Fibroblast of lung (primary cell): ENCODE measurements at regions not wholly inside any gene's neighbourhood (a gene's known extent, or its start where the extent isn't known, plus 50 kb on each side); places are given as distances from the start of the nearest gene placed in this dataset.

Experiments used
- DNase-seq, 2 donors: peaks; one replicate each; pipeline versions ENCODE4 v3.0.0 to v3.0.0-alpha.2; 2010; ENCODE audit warnings: low read depth in 2 of 2
- H2AFZ ChIP-seq: 2 replicates; pipeline ENCODE4 v1.5.1; 2012; ENCODE audit warnings: low read length, control low read depth, inconsistent platforms
- H3K27ac ChIP-seq: 2 replicates; pipeline ENCODE4 v1.5.1; 2011; ENCODE audit warnings: low read length, control low read depth; ENCODE audit not compliant: insufficient read depth
- H3K27me3 ChIP-seq: 2 replicates; pipeline ENCODE4 v1.5.1; 2011; ENCODE audit warnings: mild to moderate bottlenecking, low read length; ENCODE audit not compliant: control insufficient read depth, insufficient read depth
- H3K36me3 ChIP-seq: 2 replicates; pipeline ENCODE4 v1.5.1; 2011; ENCODE audit warnings: low read length; ENCODE audit not compliant: control insufficient read depth, insufficient read depth
- H3K4me1 ChIP-seq: 2 replicates; pipeline ENCODE4 v1.5.1; 2011; ENCODE audit warnings: low read length; ENCODE audit not compliant: control insufficient read depth, insufficient read depth; ENCODE audit errors: extremely low read depth
- H3K4me2 ChIP-seq: 2 replicates; pipeline ENCODE4 v1.5.1; 2011; ENCODE audit warnings: low read length, control low read depth; ENCODE audit not compliant: insufficient read depth; ENCODE audit errors: extremely low read depth
- H3K4me3 ChIP-seq, 4 experiments: fragments of 200-600 bp in 1 of 4; sonication (generic) in 1 of 4; replicated peaks in 1 of 4; 2 replicates each; pipeline ENCODE4 v1.5.1; 2011 to 2016; ENCODE audit warnings: low read length in 4 of 4, low read depth in 3 of 4, mild to moderate bottlenecking in 3 of 4, control low read depth in 2 of 4, inconsistent platforms in 1 of 4, mixed read lengths in 1 of 4; ENCODE audit not compliant: insufficient read depth in 1 of 4; ENCODE audit errors: control extremely low read depth in 1 of 4
- H3K79me2 ChIP-seq: 2 replicates; pipeline ENCODE4 v1.5.1; 2012; ENCODE audit warnings: mild to moderate bottlenecking, low read length, inconsistent platforms; ENCODE audit not compliant: control insufficient read depth, insufficient read depth
- H3K9ac ChIP-seq: 2 replicates; pipeline ENCODE4 v1.5.1; 2011; ENCODE audit warnings: mild to moderate bottlenecking, low read length, control low read depth; ENCODE audit not compliant: insufficient read depth
- H3K9me3 ChIP-seq: 2 replicates; pipeline ENCODE4 v1.5.1; 2012; ENCODE audit warnings: low read depth, low read length; ENCODE audit not compliant: control insufficient read depth, insufficient read depth
- H4K20me1 ChIP-seq: 2 replicates; pipeline ENCODE4 v1.5.1; 2011; ENCODE audit warnings: low read length; ENCODE audit not compliant: control insufficient read depth, insufficient read depth; ENCODE audit errors: extremely low read depth
- EZH2 ChIP-seq: IDR thresholded peaks from 2 replicates; pipeline ENCODE4 v1.5.1; 2012; ENCODE audit warnings: low read length, control low read depth, mild to moderate bottlenecking; ENCODE audit errors: missing control alignments
- TF ChIP-seq, protein P1 (sequence below), 2 donors: IDR thresholded peaks in 1 of 2; conservative IDR thresholded peaks in 1 of 2; 1 replicate in 1 of 2; 2 replicates in 1 of 2; pipeline ENCODE4 v1.5.1; 2011 to 2012; ENCODE audit warnings: low read length in 2 of 2, control low read depth in 1 of 2, inconsistent platforms in 1 of 2, low read depth in 1 of 2, mild to moderate bottlenecking in 1 of 2

DNA sequence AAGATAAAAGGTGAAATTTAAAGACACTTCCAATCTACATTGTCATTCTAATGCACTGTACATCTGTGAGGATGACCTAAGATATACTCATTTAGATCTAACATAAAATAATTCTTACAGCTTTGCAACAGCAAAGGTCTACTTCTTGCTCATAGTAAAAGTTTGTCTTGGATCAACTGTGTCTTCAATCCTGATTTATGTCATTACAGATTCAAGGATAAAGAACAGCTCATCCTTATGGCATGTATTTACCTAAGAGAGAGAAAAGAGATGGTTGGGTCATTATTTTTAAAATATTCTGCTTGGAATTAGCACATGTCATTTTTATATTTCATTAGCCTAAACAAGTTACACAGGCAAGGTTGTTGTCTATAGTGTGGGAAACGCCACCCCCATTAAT, 2193.1 kb downstream of the PCDH9 start:
- Histone ChIP-seq H4K20me1 (no peaks in the 10 kb centered on the region), H3K27ac (no peak overlapping the region), H2AFZ (no peak overlapping the region), H3K9ac (no peak overlapping the region), H3K79me2 (no peaks in the 10 kb centered on the region), H3K4me3 (no peak overlapping the region), H3K9me3 (no peaks in the 10 kb centered on the region), H3K4me2 (no peak overlapping the region), H3K27me3 (no peaks in the 10 kb centered on the region), H3K36me3 (no peaks in the 10 kb centered on the region), H3K4me1 (no peaks in the 10 kb centered on the region)
- TF ChIP-seq, protein P1, sequence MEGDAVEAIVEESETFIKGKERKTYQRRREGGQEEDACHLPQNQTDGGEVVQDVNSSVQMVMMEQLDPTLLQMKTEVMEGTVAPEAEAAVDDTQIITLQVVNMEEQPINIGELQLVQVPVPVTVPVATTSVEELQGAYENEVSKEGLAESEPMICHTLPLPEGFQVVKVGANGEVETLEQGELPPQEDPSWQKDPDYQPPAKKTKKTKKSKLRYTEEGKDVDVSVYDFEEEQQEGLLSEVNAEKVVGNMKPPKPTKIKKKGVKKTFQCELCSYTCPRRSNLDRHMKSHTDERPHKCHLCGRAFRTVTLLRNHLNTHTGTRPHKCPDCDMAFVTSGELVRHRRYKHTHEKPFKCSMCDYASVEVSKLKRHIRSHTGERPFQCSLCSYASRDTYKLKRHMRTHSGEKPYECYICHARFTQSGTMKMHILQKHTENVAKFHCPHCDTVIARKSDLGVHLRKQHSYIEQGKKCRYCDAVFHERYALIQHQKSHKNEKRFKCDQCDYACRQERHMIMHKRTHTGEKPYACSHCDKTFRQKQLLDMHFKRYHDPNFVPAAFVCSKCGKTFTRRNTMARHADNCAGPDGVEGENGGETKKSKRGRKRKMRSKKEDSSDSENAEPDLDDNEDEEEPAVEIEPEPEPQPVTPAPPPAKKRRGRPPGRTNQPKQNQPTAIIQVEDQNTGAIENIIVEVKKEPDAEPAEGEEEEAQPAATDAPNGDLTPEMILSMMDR (conservative IDR thresholded peaks at IDR 0.05 in 1 of 2, IDR thresholded peaks at IDR 0.05 in 1 of 2; ENCODE audit: low read depth in 1 of 2, low read length in 2 of 2), result no peak
- no peak for TF ChIP-seq EZH2
- DNase-seq, result peak in 1 of 2 donors; percentile 7

DNA sequence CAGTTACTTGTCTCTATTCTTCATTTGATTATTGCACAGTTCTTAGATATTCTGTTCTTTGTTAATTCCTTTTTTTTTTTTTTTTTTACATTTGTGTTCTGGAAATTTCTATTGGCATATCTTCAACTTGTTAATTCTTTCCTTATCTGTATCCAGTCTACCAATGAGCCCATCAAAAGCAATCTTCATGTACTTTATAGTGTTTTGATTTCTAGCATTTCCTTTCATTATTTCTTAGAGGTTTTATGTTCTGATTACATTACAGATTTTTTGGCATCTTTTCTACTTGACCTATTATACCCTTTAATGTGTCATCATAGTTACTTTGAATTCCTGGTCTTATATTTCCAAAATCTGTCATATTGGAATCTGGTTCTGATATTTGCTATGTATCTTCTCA, 2194.8 kb downstream of the PCDH9 start:
- Histone ChIP-seq H3K27ac (no peak overlapping the region), H3K27me3 (no peaks in the 10 kb centered on the region), H3K4me3 (no peak overlapping the region), H3K4me1 (no peaks in the 10 kb centered on the region), H4K20me1 (no peaks in the 10 kb centered on the region), H2AFZ (no peak overlapping the region), H3K36me3 (no peaks in the 10 kb centered on the region), H3K9me3 (no peaks in the 10 kb centered on the region), H3K79me2 (no peaks in the 10 kb centered on the region), H3K4me2 (no peak overlapping the region), H3K9ac (no peak overlapping the region)
- TF ChIP-seq EZH2, result no peak
- TF ChIP-seq, protein P1 (conservative IDR thresholded peaks at IDR 0.05 in 1 of 2, IDR thresholded peaks at IDR 0.05 in 1 of 2; ENCODE audit: low read depth in 1 of 2, low read length in 2 of 2), result no peak
- DNase-seq, result peak in 1 of 2 donors; percentile 6

DNA sequence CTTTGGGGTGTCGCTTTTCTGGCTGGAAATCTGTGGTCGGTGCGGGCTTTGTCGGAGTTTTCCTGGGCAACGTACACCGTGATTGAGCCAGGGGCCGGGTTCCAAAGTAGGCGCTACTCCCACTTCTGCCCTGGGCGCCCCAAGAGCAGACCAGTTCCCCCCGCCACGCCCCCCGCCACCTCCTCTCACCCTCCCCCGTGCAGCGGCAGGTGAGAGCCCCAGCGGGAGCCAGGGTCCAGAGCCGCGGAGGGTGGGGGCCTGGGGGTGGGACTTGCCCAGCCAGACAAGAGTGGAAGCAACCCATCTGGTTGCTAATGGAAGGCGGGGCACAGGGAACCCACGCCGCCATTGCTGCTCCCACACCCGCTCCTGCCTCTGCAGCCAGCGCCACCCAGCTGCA, 2195.9 kb downstream of the PCDH9 start:
- Histone ChIP-seq H3K4me2 (no peak overlapping the region), H3K27me3 (no peaks in the 10 kb centered on the region), H3K27ac (no peak overlapping the region), H3K4me3 (no peak overlapping the region), H2AFZ (no peak overlapping the region), H4K20me1 (no peaks in the 10 kb centered on the region), H3K79me2 (no peaks in the 10 kb centered on the region), H3K4me1 (no peaks in the 10 kb centered on the region), H3K36me3 (no peaks in the 10 kb centered on the region), H3K9me3 (no peaks in the 10 kb centered on the region), H3K9ac (no peak overlapping the region)
- TF ChIP-seq, protein P1 (conservative IDR thresholded peaks at IDR 0.05 in 1 of 2, IDR thresholded peaks at IDR 0.05 in 1 of 2; ENCODE audit: low read depth in 1 of 2, low read length in 2 of 2), result no peak
- TF ChIP-seq EZH2, result no peak
- DNase-seq, result no peak
